ENCODE measurements at regions not wholly inside any gene's neighbourhood (a gene's known extent, or its start where the extent isn't known, plus 50 kb on each side); places are given as distances from the start of the nearest gene placed in this dataset.

DNA sequence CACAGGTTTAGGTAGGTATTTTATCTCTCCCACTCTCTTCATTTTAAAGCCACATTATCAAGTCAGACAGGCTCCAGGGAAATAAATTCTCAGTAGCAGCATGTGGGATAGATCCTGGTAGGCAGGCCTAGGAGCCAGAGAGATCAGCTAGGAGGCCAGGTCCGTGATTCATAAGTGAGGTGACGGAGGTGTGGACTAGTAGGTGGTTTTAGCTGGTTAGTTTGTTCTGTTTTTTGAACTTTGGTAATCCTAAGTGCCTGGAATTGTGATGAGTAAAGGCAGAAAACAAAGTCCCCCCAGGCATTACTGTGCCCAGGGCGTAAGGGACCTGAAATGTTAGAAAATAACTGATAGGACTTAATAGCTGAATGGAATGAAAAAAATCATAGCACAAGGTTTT, 53.6 kb upstream of the E2F3 start:
- TF ChIP-seq CTCF (conservative IDR thresholded peaks at IDR 0.05; ENCODE audit: low read depth, low read length) (no peak), EZH2 (IDR thresholded peaks at IDR 0.05; ENCODE audit: borderline replicate concordance, low read depth, low read length, poor library complexity, severe bottlenecking) (no peak)
